Esophagus muscularis mucosa (tissue), 4 donors: ENCODE measurements at regions not wholly inside any gene's neighbourhood (a gene's known extent, or its start where the extent isn't known, plus 50 kb on each side); places are given as distances from the start of the nearest gene placed in this dataset.

Source experiments
- EP300 ChIP-seq: sonication (generic); formaldehyde crosslinking; IDR thresholded peaks from one replicate; pipeline ENCODE4 v1.6.1; 2017; ENCODE audit warnings: antibody characterized with exemption
- POLR2A ChIP-seq: fragments of 450-650 bp; IDR thresholded peaks from one replicate; pipeline ENCODE4 v1.6.1; 2017; ENCODE audit warnings: antibody characterized with exemption, moderate library complexity, mild to moderate bottlenecking, low read depth
- TF ChIP-seq, protein P1 (sequence below), 3 experiments: fragments of 200-600 bp in 2 of 3; fragments of 450-650 bp in 1 of 3; sonication (generic) in 2 of 3; IDR thresholded peaks; one replicate each; pipeline ENCODE4 v1.5.1; 2017 to 2019; ENCODE audit warnings: antibody characterized with exemption in 3 of 3, mild to moderate bottlenecking in 2 of 3, moderate library complexity in 1 of 3

DNA sequence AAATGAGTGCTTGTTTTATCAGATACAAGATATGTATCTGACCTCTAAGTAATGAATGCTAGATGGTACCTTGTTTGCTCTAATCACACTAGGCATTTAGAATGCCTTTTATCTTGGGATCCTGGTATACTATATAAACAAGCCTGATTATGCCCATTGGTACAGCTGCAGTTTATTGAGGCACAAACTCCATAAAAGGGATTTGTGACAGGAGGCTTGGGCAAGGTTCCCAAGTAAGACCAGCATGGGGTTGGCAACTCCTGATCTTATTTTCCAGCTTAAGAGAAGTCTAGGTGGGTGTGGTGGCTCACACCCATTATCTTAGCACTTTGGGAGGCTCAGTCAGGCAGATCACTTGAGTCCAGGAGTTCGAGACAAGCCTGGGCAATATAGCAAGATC is 93.9 kb upstream of the DMRT1 start:
- no peak for TF ChIP-seq EP300
- TF ChIP-seq, protein P1, sequence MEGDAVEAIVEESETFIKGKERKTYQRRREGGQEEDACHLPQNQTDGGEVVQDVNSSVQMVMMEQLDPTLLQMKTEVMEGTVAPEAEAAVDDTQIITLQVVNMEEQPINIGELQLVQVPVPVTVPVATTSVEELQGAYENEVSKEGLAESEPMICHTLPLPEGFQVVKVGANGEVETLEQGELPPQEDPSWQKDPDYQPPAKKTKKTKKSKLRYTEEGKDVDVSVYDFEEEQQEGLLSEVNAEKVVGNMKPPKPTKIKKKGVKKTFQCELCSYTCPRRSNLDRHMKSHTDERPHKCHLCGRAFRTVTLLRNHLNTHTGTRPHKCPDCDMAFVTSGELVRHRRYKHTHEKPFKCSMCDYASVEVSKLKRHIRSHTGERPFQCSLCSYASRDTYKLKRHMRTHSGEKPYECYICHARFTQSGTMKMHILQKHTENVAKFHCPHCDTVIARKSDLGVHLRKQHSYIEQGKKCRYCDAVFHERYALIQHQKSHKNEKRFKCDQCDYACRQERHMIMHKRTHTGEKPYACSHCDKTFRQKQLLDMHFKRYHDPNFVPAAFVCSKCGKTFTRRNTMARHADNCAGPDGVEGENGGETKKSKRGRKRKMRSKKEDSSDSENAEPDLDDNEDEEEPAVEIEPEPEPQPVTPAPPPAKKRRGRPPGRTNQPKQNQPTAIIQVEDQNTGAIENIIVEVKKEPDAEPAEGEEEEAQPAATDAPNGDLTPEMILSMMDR (IDR thresholded peaks at IDR 0.05) = no peak
- TF ChIP-seq POLR2A = no peak
